Hepatocyte (in vitro differentiated cells): ENCODE measurements at regions not wholly inside any gene's neighbourhood (a gene's known extent, or its start where the extent isn't known, plus 50 kb on each side); places are given as distances from the start of the nearest gene placed in this dataset.

Source experiments
- DNase-seq: peaks from one replicate; pipeline ENCODE4 v3.0.0-alpha.2; 2016; ENCODE audit warnings: low spot score
- H2AFZ ChIP-seq: fragments of 200-600 bp; sonication (generic); 2 replicates; pipeline ENCODE4 v1.6.0; 2016; ENCODE audit warnings: antibody characterized with exemption, mild to moderate bottlenecking
- H3K27ac ChIP-seq: fragments of 200-600 bp; sonication (generic); 2 replicates; pipeline ENCODE4 v1.5.1; 2016; ENCODE audit warnings: mild to moderate bottlenecking
- H3K27me3 ChIP-seq: fragments of 200-600 bp; sonication (generic); 2 replicates; pipeline ENCODE4 v1.6.1; 2016
- H3K36me3 ChIP-seq: fragments of 200-600 bp; sonication (generic); replicated peaks from 2 replicates; pipeline ENCODE4 v1.5.1; 2016; ENCODE audit warnings: low read depth; ENCODE audit not compliant: insufficient read depth
- H3K4me1 ChIP-seq: fragments of 200-600 bp; sonication (generic); 2 replicates; pipeline ENCODE4 v1.5.1; 2016; ENCODE audit warnings: mild to moderate bottlenecking, moderate library complexity; ENCODE audit not compliant: insufficient read depth
- H3K4me2 ChIP-seq: fragments of 200-600 bp; sonication (generic); 2 replicates; pipeline ENCODE4 v1.6.0; 2016
- H3K4me3 ChIP-seq: fragments of 200-600 bp; sonication (generic); 2 replicates; pipeline ENCODE4 v1.5.1; 2016; ENCODE audit warnings: mild to moderate bottlenecking
- H3K79me2 ChIP-seq: fragments of 200-600 bp; sonication (generic); 2 replicates; pipeline ENCODE4 v1.6.0; 2017; ENCODE audit warnings: mild to moderate bottlenecking
- H3K9me2 ChIP-seq: fragments of 200-600 bp; sonication (generic); replicated peaks from 2 replicates; pipeline ENCODE4 v1.6.0; 2017; ENCODE audit warnings: mild to moderate bottlenecking; ENCODE audit not compliant: insufficient read depth
- H3K9me3 ChIP-seq: fragments of 200-600 bp; sonication (generic); 2 replicates; pipeline ENCODE4 v1.5.1; 2016; ENCODE audit warnings: low read depth, mild to moderate bottlenecking
- H4K20me1 ChIP-seq: fragments of 200-600 bp; sonication (generic); 2 replicates; pipeline ENCODE4 v1.6.0; 2016; ENCODE audit warnings: mild to moderate bottlenecking; ENCODE audit not compliant: insufficient read depth, poor library complexity, severe bottlenecking
- CTCF ChIP-seq: fragments of 200-600 bp; sonication (generic); IDR thresholded peaks from 2 replicates; pipeline ENCODE4 v1.5.1; 2016; ENCODE audit warnings: antibody characterized with exemption, mild to moderate bottlenecking; ENCODE audit not compliant: poor library complexity
- EZH2 ChIP-seq: fragments of 200-600 bp; sonication (generic); IDR thresholded peaks from 2 replicates; pipeline ENCODE4 v1.6.1; 2016; ENCODE audit warnings: antibody characterized with exemption, mild to moderate bottlenecking, borderline replicate concordance
- EZH2phosphoT487 ChIP-seq: fragments of 200-600 bp; sonication (generic); IDR thresholded peaks from one replicate; pipeline ENCODE4 v1.6.1; 2018; ENCODE audit warnings: antibody characterized with exemption, mild to moderate bottlenecking, low read depth, moderate library complexity; ENCODE audit not compliant: unreplicated experiment, severe bottlenecking
- WGBS: methylation state at CpG from one replicate; pipeline ENCODE4 v1.1.6; 2016; ENCODE audit warnings: low lambda C conversion rate; ENCODE audit errors: missing lambda C conversion rate; 5-methylcytosine and 5-hydroxymethylcytosine counted together

- H4K20me1 ChIP-seq: no peaks in the 10 kb centered on the region
- no peaks in the 10 kb centered on the region for H3K27me3 ChIP-seq
- no peaks in the 10 kb centered on the region for H3K79me2 ChIP-seq
- H3K27ac ChIP-seq: peak overlapping the region; percentile 71
- no peaks in the 10 kb centered on the region for H3K9me3 ChIP-seq
- peak; percentile 40 for DNase-seq
- H3K9me2 ChIP-seq: no peaks in the 10 kb centered on the region
- no peaks in the 10 kb centered on the region for H3K36me3 ChIP-seq
- no peak overlapping the region for H3K4me3 ChIP-seq
- H3K4me2 ChIP-seq: peak overlapping the region; percentile 48
- 25% methylated on average over 2 of the region's 2 CpGs for WGBS
- H2AFZ ChIP-seq: no peak overlapping the region
- TF ChIP-seq EZH2phosphoT487 (no peak), CTCF (no peak), EZH2 (no peak)
- peaks cover 37% of the 10 kb centered on the region for H3K4me1 ChIP-seq
Observed at GRCh38 chr4:38386005-38386551, 277.9 kb upstream of the KLF3 start.

- Histone ChIP-seq H3K36me3 (no peaks in the 10 kb centered on the region), H3K4me3 (no peak overlapping the region), H3K27me3 (no peaks in the 10 kb centered on the region), H2AFZ (no peak overlapping the region), H3K4me1 (peaks cover 37% of the 10 kb centered on the region), H3K9me3 (no peaks in the 10 kb centered on the region), H3K4me2 (peak overlapping the region; percentile 48), H4K20me1 (no peaks in the 10 kb centered on the region), H3K79me2 (no peaks in the 10 kb centered on the region), H3K27ac (peak overlapping the region; percentile 71), H3K9me2 (no peaks in the 10 kb centered on the region)
- DNase-seq: no peak
- 77% methylated on average over 2 of the region's 2 CpGs for WGBS
- TF ChIP-seq EZH2: no peak
- TF ChIP-seq EZH2phosphoT487: no peak
- no peak for TF ChIP-seq CTCF
Observed at GRCh38 chr4:38386654-38387188, 277.3 kb upstream of the KLF3 start.

GRCh38 chr4:38387348-38387747 is 276.7 kb upstream of the KLF3 start:
- Histone ChIP-seq H3K79me2 (no peaks in the 10 kb centered on the region), H3K4me2 (no peak overlapping the region), H3K27ac (peak overlapping the region; percentile 27), H3K4me3 (no peak overlapping the region), H3K27me3 (no peaks in the 10 kb centered on the region), H3K9me3 (no peaks in the 10 kb centered on the region), H3K9me2 (no peaks in the 10 kb centered on the region), H2AFZ (no peak overlapping the region), H3K4me1 (peaks cover 33% of the 10 kb centered on the region), H3K36me3 (no peaks in the 10 kb centered on the region), H4K20me1 (no peaks in the 10 kb centered on the region)
- TF ChIP-seq EZH2 (no peak), CTCF (no peak), EZH2phosphoT487 (no peak)
- peak; percentile 73 for DNase-seq
- WGBS: 79% methylated on average over 1 of the region's 1 CpG
